HUES64 (cell line): ENCODE measurements at regions not wholly inside any gene's neighbourhood (a gene's known extent, or its start where the extent isn't known, plus 50 kb on each side); places are given as distances from the start of the nearest gene placed in this dataset.

Experiments used
- H3K27ac ChIP-seq: 2 replicates; pipeline ENCODE4 v1.7.0; 2013; ENCODE audit warnings: low read depth, low read length, inconsistent platforms
- H3K27me3 ChIP-seq: 2 replicates; pipeline ENCODE4 v1.6.1; 2013; ENCODE audit warnings: mild to moderate bottlenecking, low read length; ENCODE audit not compliant: insufficient read depth
- H3K36me3 ChIP-seq: 2 replicates; pipeline ENCODE4 v1.6.1; 2013; ENCODE audit warnings: mild to moderate bottlenecking, low read length; ENCODE audit not compliant: insufficient read depth
- H3K4me1 ChIP-seq: 2 replicates; pipeline ENCODE4 v1.6.1; 2013; ENCODE audit warnings: mild to moderate bottlenecking, low read length, moderate library complexity; ENCODE audit not compliant: insufficient read depth
- H3K4me3 ChIP-seq: 2 replicates; pipeline ENCODE4 v1.5.1; 2013; ENCODE audit warnings: mild to moderate bottlenecking, low read length, moderate library complexity
- H3K9ac ChIP-seq: 2 replicates; pipeline ENCODE4 v1.6.1; 2013; ENCODE audit warnings: mild to moderate bottlenecking, low read depth, low read length
- H3K9me3 ChIP-seq: 2 replicates; pipeline ENCODE4 v1.6.1; 2013; ENCODE audit warnings: low read depth, low read length; ENCODE audit not compliant: insufficient read depth
- WGBS: fragments of 150-250, 120-280 bp; methylation state at CpG from one replicate; pipeline ENCODE4 v1.1.7; 2013; ENCODE audit warnings: missing lambda C conversion rate; 5-methylcytosine and 5-hydroxymethylcytosine counted together

DNA sequence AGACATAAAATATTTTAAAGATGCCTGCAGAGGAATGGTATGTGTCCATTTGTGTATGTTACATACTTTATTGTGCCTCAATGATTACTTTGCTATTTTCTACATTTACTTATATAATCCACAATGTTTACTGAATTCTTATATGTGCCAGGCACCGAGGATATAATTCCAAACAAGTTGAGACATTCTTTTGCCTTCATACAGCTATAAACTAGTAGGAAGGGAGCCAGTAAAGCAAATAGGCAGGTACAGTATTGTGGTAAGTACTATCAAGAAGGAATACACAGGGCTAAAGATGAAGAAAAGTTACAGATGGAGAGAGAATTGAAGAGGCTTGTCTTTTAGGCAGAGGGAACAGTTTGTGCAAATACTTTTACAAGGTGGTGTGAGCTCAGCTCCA lies 131.6 kb downstream of the DISP1 start:
- Histone ChIP-seq H3K36me3 (0 out of 2 replicates have a peak, but pooled peaks cover 4% of the 10 kb centered on the region), H3K9ac (no peak overlapping the region), H3K9me3 (no peaks in the 10 kb centered on the region), H3K4me1 (peaks cover 3% of the 10 kb centered on the region; the same call in 1 of the 2 replicates), H3K27ac (no peak overlapping the region), H3K4me3 (no peak overlapping the region), H3K27me3 (no peaks in the 10 kb centered on the region)
- 80% methylated on average over 1 of the region's 1 CpG for WGBS

DNA sequence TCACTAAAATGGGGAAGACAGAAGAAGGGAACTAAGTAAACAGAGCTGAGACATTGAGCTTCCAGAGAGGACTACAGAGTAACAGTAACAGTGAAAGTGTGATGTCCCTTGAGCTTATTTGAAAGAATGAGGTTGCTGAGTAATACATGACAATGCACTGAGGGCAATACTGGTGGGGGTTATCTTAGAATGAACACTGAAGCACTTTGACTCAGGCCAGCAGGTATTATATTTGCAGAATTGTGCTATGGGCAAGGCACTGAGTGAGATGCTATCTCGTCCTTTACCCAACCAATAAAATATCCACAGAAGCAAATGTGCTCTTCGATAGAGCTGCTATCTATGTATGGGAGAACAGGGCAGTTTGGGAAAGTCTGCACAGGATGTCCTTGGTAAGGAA lies 133.2 kb downstream of the DISP1 start:
- H3K9ac ChIP-seq = no peak overlapping the region
- no peaks in the 10 kb centered on the region for H3K27me3 ChIP-seq
- 0 out of 2 replicates have a peak, but pooled peaks cover 3% of the 10 kb centered on the region for H3K36me3 ChIP-seq
- no peaks in the 10 kb centered on the region for H3K9me3 ChIP-seq
- H3K27ac ChIP-seq = no peak overlapping the region
- H3K4me1 ChIP-seq = no peaks in the 10 kb centered on the region
- WGBS = 92% methylated on average over 1 of the region's 2 CpGs
- no peak overlapping the region for H3K4me3 ChIP-seq

DNA sequence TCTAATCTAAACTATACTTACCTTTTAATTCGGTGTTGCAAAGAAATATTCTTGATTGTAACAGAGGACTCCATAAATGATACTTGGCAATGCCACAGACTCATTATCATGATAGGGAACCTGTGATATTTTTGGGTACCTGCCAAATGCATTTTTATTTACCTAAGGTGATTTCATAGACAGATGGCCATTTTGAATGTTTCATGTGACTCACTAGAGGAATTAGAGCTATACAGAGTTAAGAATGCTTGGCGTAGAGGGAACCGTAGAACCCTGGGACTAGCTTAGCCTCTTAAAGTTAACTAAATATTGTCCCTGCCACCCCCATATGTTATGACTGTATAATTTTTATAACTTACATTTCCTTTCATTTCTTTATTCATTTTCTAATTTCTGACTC lies 136.1 kb downstream of the DISP1 start:
- Histone ChIP-seq H3K27me3 (no peaks in the 10 kb centered on the region), H3K4me3 (no peak overlapping the region), H3K36me3 (no peaks in the 10 kb centered on the region), H3K27ac (no peak overlapping the region), H3K9me3 (no peaks in the 10 kb centered on the region), H3K4me1 (no peaks in the 10 kb centered on the region), H3K9ac (no peak overlapping the region)
- WGBS = 100% methylated on average over 2 of the region's 3 CpGs

DNA sequence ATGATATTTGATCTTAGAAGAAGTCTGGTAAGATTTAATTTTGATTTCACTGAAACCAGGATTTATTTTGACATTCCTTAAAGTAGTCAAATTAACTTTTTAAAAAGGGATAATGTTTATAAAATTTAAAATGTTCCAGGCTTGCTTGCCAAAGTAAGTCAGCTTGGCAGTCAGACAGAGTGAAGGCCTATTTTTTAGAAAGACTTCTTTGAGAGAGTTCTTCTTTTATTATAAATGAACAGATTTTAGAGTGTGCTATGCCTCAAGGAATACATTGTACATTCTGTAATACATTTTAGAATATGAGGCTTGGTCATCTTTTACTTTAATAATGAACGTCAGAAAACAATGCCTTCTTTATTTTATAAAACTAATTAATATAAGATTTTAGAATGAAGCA lies 138.7 kb downstream of the DISP1 start:
- Histone ChIP-seq H3K4me3 (no peak overlapping the region), H3K9me3 (no peaks in the 10 kb centered on the region), H3K27ac (no peak overlapping the region), H3K27me3 (no peaks in the 10 kb centered on the region), H3K9ac (no peak overlapping the region), H3K4me1 (no peaks in the 10 kb centered on the region), H3K36me3 (no peaks in the 10 kb centered on the region)
- WGBS = no CpG with 5 or more reads among the region's 1 CpG

DNA sequence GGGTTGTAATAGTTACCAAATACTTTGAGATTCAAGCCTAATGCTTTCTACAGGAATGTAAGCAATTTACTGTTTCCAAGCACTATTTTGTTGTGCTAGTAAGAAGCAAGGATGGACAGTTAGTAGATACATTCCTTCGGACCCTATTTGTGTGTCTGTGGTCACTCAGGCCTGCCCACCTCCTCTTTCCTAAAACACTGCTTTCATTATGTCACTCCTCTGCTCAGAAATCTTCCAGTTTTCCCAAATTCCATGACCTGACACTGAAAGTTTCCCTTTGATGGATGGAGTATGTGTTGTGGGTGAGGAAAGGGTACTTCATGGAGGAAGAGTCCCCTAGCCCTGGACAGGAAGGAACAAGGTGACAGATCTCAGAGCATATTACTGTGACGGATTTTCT lies 141.1 kb downstream of the DISP1 start:
- H3K27ac ChIP-seq = no peak overlapping the region
- no peaks in the 10 kb centered on the region for H3K36me3 ChIP-seq
- no peaks in the 10 kb centered on the region for H3K9me3 ChIP-seq
- 86% methylated on average over 2 of the region's 2 CpGs for WGBS
- H3K4me3 ChIP-seq = no peak overlapping the region
- H3K27me3 ChIP-seq = no peaks in the 10 kb centered on the region
- no peaks in the 10 kb centered on the region for H3K4me1 ChIP-seq
- H3K9ac ChIP-seq = no peak overlapping the region

DNA sequence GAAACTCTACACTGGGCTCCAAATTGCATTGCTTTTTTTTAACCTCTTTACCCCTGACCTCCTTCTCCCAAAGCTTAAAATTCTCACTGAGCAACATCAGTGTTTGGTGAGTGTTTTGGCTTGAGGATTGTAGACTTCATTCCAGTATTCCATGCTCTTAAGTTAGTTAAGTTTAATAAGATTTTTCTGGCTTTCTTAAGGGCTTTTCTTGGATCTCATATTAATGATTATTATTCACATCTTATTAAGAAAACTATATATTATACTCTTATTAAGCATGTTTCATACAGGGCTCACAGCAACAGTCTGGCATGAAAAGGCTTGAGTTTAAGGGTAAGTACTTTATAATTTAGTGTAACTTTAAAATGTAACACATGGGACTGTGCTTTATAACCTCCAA lies 141.8 kb downstream of the DISP1 start:
- Histone ChIP-seq H3K4me3 (no peak overlapping the region), H3K4me1 (no peaks in the 10 kb centered on the region), H3K36me3 (no peaks in the 10 kb centered on the region), H3K27me3 (no peaks in the 10 kb centered on the region), H3K9me3 (no peaks in the 10 kb centered on the region), H3K27ac (no peak overlapping the region), H3K9ac (no peak overlapping the region)

DNA sequence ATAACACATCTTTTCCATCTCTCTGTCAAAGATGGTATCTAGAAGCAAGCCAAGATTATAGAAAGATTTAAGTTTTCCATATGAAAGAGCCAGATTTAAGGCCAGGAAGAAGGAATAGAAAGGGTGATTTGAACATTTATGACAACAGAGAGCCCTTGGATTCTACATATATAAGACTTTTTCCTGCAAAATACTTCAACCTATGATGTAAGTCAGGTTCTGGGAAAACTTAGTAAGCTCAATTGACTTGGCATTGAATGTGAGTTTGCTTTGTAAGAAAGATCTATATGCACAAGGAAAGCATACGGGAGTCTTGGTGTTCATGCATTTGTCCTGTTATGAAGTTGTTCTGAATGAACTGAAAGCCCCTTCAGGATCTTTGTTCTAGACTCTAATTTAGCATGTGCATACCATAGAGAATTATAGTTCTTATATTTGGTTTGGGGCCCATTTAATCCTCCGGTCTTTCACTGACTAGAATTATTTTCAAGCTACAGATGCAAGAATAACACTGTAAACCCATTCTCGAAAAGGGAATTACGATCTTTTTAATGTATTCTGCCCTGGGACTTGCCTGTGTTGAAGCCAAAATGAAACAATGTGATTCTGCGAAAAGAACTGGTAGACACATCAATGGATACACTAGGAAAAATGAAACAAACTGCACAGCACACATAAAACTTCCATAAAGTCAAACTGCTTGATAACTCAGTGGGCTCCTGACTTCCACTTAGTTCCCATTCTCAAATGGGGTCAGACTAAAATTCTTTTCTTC lies 152.8 kb downstream of the DISP1 start:
- no peaks in the 10 kb centered on the region for H3K27me3 ChIP-seq
- H3K36me3 ChIP-seq = no peaks in the 10 kb centered on the region
- peaks cover 6% of the 10 kb centered on the region; the same call in 1 of the 2 replicates for H3K4me1 ChIP-seq
- H3K4me3 ChIP-seq = no peak overlapping the region
- H3K9ac ChIP-seq = no peak overlapping the region
- H3K9me3 ChIP-seq = no peaks in the 10 kb centered on the region
- WGBS = 85% methylated on average over 5 of the region's 5 CpGs
- H3K27ac ChIP-seq = no peak overlapping the region

DNA sequence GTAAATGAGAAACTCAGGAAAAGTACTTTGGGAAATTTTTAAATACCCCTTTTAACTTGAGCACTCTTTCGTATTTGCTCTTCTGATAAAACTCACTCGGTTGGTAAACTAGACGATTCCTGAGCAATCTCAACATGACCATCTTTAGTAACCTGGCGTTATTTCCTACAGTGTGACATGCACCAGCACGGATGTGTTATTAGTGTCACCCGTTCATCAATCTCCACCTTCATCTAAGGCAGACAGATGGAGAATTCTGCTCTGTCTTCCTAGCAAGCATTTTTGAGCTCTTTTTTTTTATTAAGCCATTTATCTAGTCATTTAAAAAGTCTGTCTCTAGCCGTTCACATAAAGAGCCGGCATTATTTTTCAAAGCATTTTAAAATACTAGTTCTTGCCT lies 155.2 kb downstream of the DISP1 start:
- H3K27ac ChIP-seq = no peak overlapping the region
- H3K36me3 ChIP-seq = no peaks in the 10 kb centered on the region
- 93% methylated on average over 8 of the region's 8 CpGs for WGBS
- H3K9me3 ChIP-seq = no peaks in the 10 kb centered on the region
- no peak overlapping the region for H3K4me3 ChIP-seq
- no peaks in the 10 kb centered on the region for H3K27me3 ChIP-seq
- no peak overlapping the region for H3K9ac ChIP-seq
- H3K4me1 ChIP-seq = peaks cover 6% of the 10 kb centered on the region; the same call in 1 of the 2 replicates

DNA sequence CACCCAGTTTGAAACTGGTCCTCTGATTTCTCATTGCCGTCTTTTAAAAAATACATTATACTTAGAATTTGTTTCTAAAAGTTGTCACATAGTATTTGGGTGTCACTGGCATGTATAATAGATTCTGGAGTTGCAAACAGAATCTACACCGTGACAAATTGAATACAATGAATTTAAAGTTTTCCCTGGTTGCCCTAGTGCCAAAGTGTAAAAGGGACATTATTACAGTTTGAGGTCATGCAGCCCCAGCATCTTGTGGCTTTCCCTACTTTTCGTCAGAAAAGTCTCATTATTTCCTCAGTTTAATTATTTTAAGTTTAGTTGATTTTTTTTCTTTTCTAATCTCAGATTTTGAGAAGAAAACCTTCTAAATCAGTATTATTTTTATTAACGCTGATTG lies 155.9 kb downstream of the DISP1 start:
- WGBS = 82% methylated on average over 3 of the region's 4 CpGs
- H3K9ac ChIP-seq = no peak overlapping the region
- no peaks in the 10 kb centered on the region for H3K36me3 ChIP-seq
- no peaks in the 10 kb centered on the region for H3K27me3 ChIP-seq
- H3K4me3 ChIP-seq = no peak overlapping the region
- peak overlapping the region; percentile 32; the same call in 1 of the 2 replicates for H3K27ac ChIP-seq
- H3K9me3 ChIP-seq = no peaks in the 10 kb centered on the region
- peaks cover 6% of the 10 kb centered on the region; the same call in 1 of the 2 replicates for H3K4me1 ChIP-seq

DNA sequence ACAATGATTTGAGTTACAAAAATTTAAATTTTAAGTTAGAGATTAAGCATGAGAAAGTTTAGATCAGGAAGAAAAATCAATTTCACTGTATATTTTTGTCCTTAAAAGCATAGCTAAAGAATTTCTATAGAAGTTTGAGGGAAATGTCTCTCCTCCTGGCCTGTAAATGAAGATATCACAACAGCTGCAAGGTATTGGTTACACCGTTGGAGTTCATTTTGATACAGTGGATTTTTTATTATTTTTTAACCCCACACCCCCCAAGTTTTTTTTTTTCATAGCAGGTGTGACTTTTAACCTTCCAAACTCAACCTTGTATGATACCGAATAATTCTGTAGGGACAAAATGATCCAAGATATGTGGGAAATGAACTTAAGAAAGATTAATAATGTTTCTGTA lies 156.3 kb downstream of the DISP1 start:
- H3K9me3 ChIP-seq = no peaks in the 10 kb centered on the region
- no peaks in the 10 kb centered on the region for H3K27me3 ChIP-seq
- H3K27ac ChIP-seq = no peak overlapping the region; the same call in 1 of the 2 replicates
- H3K9ac ChIP-seq = no peak overlapping the region
- WGBS = no CpG with 5 or more reads among the region's 2 CpGs
- peaks cover 6% of the 10 kb centered on the region; the same call in 1 of the 2 replicates for H3K4me1 ChIP-seq
- H3K4me3 ChIP-seq = no peak overlapping the region
- no peaks in the 10 kb centered on the region for H3K36me3 ChIP-seq

DNA sequence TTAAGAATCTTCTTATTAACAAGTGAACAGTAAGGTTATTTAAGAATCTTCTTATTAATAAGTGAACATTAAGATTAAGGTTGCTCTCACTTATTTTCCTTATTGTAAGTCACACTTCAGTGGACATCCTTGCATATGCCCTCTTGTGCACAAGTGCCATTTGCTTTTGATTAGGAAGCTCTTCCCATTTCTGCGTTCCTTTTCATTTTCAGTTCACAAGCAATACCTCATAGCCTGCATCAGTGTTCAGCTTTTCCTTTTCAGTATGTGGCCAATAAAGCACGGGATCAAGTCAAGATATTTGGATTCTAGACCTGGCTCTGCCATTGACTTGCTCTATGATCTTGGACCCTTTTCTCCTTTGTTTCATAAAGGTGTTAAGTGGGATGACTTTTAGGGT lies 158.7 kb downstream of the DISP1 start:
- Histone ChIP-seq H3K9me3 (no peaks in the 10 kb centered on the region), H3K4me1 (peaks cover 6% of the 10 kb centered on the region; the same call in 1 of the 2 replicates), H3K27me3 (no peaks in the 10 kb centered on the region), H3K4me3 (no peak overlapping the region), H3K27ac (no peak overlapping the region), H3K36me3 (no peaks in the 10 kb centered on the region), H3K9ac (no peak overlapping the region)
- WGBS = 98% methylated on average over 2 of the region's 2 CpGs
